Suprapubic skin (tissue), 4 donors: ENCODE measurements at regions not wholly inside any gene's neighbourhood (a gene's known extent, or its start where the extent isn't known, plus 50 kb on each side); places are given as distances from the start of the nearest gene placed in this dataset.

ENCODE experiments used
- DNase-seq, 2 donors: peaks; one replicate each; pipeline ENCODE4 v3.0.0-alpha.2; 2019; ENCODE audit warnings: low spot score in 2 of 2
- H3K27ac ChIP-seq: fragments of 200-600 bp; sonication (generic); one replicate; pipeline ENCODE4 v1.5.1; 2019
- H3K27me3 ChIP-seq: fragments of 200-600 bp; sonication (generic); one replicate; pipeline ENCODE4 v1.5.1; 2019
- H3K36me3 ChIP-seq: fragments of 200-600 bp; sonication (generic); one replicate; pipeline ENCODE4 v1.5.1; 2019
- H3K4me1 ChIP-seq: fragments of 200-600 bp; sonication (generic); one replicate; pipeline ENCODE4 v1.5.1; 2019
- H3K4me3 ChIP-seq: fragments of 200-600 bp; sonication (generic); one replicate; pipeline ENCODE4 v1.5.1; 2019; ENCODE audit warnings: mild to moderate bottlenecking
- H3K9me3 ChIP-seq: fragments of 200-600 bp; sonication (generic); one replicate; pipeline ENCODE4 v1.5.1; 2019
- CTCF ChIP-seq, 2 donors: fragments of 200-600 bp in 1 of 2; fragments of 450-650 bp in 1 of 2; sonication (generic) in 1 of 2; IDR thresholded peaks; one replicate each; pipeline ENCODE4 v1.5.1; 2016 to 2019; ENCODE audit warnings: antibody characterized with exemption in 2 of 2, mild to moderate bottlenecking in 1 of 2, moderate library complexity in 1 of 2
- EP300 ChIP-seq: sonication (generic); formaldehyde crosslinking; IDR thresholded peaks from one replicate; pipeline ENCODE4 v1.6.1; 2017; ENCODE audit warnings: antibody characterized with exemption
- POLR2A ChIP-seq, 2 donors: fragments of 450-650 bp; IDR thresholded peaks; one replicate each; pipeline ENCODE4 v1.6.1; 2017; ENCODE audit warnings: antibody characterized with exemption in 2 of 2, mild to moderate bottlenecking in 2 of 2, moderate library complexity in 2 of 2
- POLR2AphosphoS5 ChIP-seq, 3 donors: sonication (generic); formaldehyde crosslinking; IDR thresholded peaks; one replicate each; pipeline ENCODE4 v1.6.1; 2017; ENCODE audit warnings: antibody characterized with exemption in 3 of 3
- WGBS: methylation state at CpG from one replicate; pipeline ENCODE4 v1.1.5; 2018; 5-methylcytosine and 5-hydroxymethylcytosine counted together

- H3K27me3 ChIP-seq, result no peaks in the 10 kb centered on the region
- no peaks in the 10 kb centered on the region for H3K9me3 ChIP-seq
- no peaks in the 10 kb centered on the region for H3K36me3 ChIP-seq
- no peaks in the 10 kb centered on the region for H3K4me1 ChIP-seq
- 40% methylated on average over 2 of the region's 2 CpGs for WGBS
- H3K4me3 ChIP-seq, result no peak overlapping the region
- DNase-seq, result no peak
- TF ChIP-seq POLR2AphosphoS5 (IDR thresholded peaks at IDR 0.05), result no peak
- TF ChIP-seq POLR2A (IDR thresholded peaks at IDR 0.05), result no peak
- TF ChIP-seq EP300, result no peak
- TF ChIP-seq CTCF (IDR thresholded peaks at IDR 0.05), result no peak
- H3K27ac ChIP-seq, result no peak overlapping the region
Measured at GRCh38 chr3:34066999-34067398, 268.6 kb downstream of the PDCD6IP start.

GRCh38 chr3:34067536-34068051 is 269.2 kb downstream of the PDCD6IP start:
- Histone ChIP-seq H3K4me1 (no peaks in the 10 kb centered on the region), H3K27me3 (no peaks in the 10 kb centered on the region), H3K9me3 (no peaks in the 10 kb centered on the region), H3K27ac (no peak overlapping the region), H3K36me3 (no peaks in the 10 kb centered on the region), H3K4me3 (no peak overlapping the region)
- TF ChIP-seq POLR2AphosphoS5 (IDR thresholded peaks at IDR 0.05), result no peak
- TF ChIP-seq CTCF (IDR thresholded peaks at IDR 0.05), result no peak
- WGBS, result 71% methylated on average over 5 of the region's 5 CpGs
- no peak for DNase-seq

GRCh38 chr3:34068505-34068904 is 270.1 kb downstream of the PDCD6IP start:
- Histone ChIP-seq H3K27ac (no peak overlapping the region), H3K36me3 (no peaks in the 10 kb centered on the region), H3K9me3 (no peaks in the 10 kb centered on the region), H3K4me3 (no peak overlapping the region), H3K27me3 (no peaks in the 10 kb centered on the region), H3K4me1 (no peaks in the 10 kb centered on the region)
- no peak for DNase-seq
- 81% methylated on average over 7 of the region's 7 CpGs for WGBS
- TF ChIP-seq CTCF (IDR thresholded peaks at IDR 0.05) (no peak), POLR2A (IDR thresholded peaks at IDR 0.05) (no peak), EP300 (no peak), POLR2AphosphoS5 (IDR thresholded peaks at IDR 0.05) (no peak)

- no peak for TF ChIP-seq CTCF (IDR thresholded peaks at IDR 0.05)
- TF ChIP-seq POLR2AphosphoS5 (IDR thresholded peaks at IDR 0.05), result no peak
- TF ChIP-seq EP300, result no peak
- no peak for TF ChIP-seq POLR2A (IDR thresholded peaks at IDR 0.05)
- Histone ChIP-seq H3K9me3 (no peaks in the 10 kb centered on the region), H3K4me3 (no peak overlapping the region), H3K27me3 (no peaks in the 10 kb centered on the region), H3K27ac (no peak overlapping the region), H3K4me1 (no peaks in the 10 kb centered on the region), H3K36me3 (no peaks in the 10 kb centered on the region)
- DNase-seq, result no peak
- 84% methylated on average over 6 of the region's 6 CpGs for WGBS
Measured at GRCh38 chr3:34070831-34071585, 272.6 kb downstream of the PDCD6IP start.

GRCh38 chr3:34072297-34072696 is 273.9 kb downstream of the PDCD6IP start:
- no peak overlapping the region for H3K4me3 ChIP-seq
- 88% methylated on average over 2 of the region's 2 CpGs for WGBS
- H3K27me3 ChIP-seq, result no peaks in the 10 kb centered on the region
- no peaks in the 10 kb centered on the region for H3K36me3 ChIP-seq
- TF ChIP-seq POLR2AphosphoS5 (IDR thresholded peaks at IDR 0.05) (no peak), POLR2A (IDR thresholded peaks at IDR 0.05) (no peak), EP300 (no peak), CTCF (IDR thresholded peaks at IDR 0.05) (no peak)
- DNase-seq, result no peak
- no peak overlapping the region for H3K27ac ChIP-seq
- no peaks in the 10 kb centered on the region for H3K4me1 ChIP-seq
- H3K9me3 ChIP-seq, result no peaks in the 10 kb centered on the region
